Retinal pigment epithelial cell (primary cell): ENCODE measurements at regions not wholly inside any gene's neighbourhood (a gene's known extent, or its start where the extent isn't known, plus 50 kb on each side); places are given as distances from the start of the nearest gene placed in this dataset.
A peak's percentile ranks its signal among the peaks of the same experiment; 100 is the strongest.

ENCODE experiments used
- DNase-seq: peaks from one replicate; pipeline ENCODE4 v3.0.0-alpha.2; 2010; ENCODE audit warnings: low read depth
- H3K4me3 ChIP-seq: 2 replicates; pipeline ENCODE4 v1.5.1; 2011; ENCODE audit warnings: mild to moderate bottlenecking, low read length, control low read depth, moderate library complexity
- TF ChIP-seq, protein P1 (sequence below): conservative IDR thresholded peaks from 2 replicates; pipeline ENCODE4 v1.5.1; 2011; ENCODE audit warnings: low read depth, low read length, control low read depth, inconsistent platforms

DNA sequence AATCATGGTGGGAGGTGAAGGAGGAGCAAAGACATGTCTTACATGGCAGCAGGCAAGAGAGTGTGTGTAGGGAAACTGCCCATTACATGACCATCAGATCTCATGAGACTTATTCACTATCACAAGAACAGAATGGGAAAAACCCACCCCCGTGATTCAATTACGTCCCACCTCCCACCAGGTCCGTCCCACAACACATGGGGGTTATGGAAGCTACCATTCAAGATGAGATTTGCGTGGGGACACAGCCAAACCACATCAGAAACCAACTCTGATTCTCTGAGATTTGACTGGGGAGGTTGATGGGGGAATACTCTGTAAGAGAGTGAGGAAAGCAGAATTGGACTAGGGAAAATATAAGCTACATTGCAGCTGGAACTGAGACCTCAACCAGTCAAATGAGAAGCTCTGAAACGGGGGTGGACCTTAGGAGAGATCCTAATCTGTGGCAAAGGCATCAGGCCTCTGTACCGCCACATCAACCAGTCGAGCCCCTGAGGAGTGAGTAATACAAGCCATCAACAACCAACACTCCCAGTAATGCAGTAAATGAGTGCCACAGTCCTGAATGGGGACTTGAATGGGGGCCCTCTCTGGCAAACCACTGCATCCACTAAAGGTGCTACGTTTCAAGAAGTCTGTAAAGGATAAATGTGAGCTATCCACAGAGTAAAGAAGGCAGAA lies 207.9 kb upstream of the GADL1 start:
- no peak overlapping the region for H3K4me3 ChIP-seq
- no peak for DNase-seq
- TF ChIP-seq, protein P1, sequence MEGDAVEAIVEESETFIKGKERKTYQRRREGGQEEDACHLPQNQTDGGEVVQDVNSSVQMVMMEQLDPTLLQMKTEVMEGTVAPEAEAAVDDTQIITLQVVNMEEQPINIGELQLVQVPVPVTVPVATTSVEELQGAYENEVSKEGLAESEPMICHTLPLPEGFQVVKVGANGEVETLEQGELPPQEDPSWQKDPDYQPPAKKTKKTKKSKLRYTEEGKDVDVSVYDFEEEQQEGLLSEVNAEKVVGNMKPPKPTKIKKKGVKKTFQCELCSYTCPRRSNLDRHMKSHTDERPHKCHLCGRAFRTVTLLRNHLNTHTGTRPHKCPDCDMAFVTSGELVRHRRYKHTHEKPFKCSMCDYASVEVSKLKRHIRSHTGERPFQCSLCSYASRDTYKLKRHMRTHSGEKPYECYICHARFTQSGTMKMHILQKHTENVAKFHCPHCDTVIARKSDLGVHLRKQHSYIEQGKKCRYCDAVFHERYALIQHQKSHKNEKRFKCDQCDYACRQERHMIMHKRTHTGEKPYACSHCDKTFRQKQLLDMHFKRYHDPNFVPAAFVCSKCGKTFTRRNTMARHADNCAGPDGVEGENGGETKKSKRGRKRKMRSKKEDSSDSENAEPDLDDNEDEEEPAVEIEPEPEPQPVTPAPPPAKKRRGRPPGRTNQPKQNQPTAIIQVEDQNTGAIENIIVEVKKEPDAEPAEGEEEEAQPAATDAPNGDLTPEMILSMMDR = no peak

DNA sequence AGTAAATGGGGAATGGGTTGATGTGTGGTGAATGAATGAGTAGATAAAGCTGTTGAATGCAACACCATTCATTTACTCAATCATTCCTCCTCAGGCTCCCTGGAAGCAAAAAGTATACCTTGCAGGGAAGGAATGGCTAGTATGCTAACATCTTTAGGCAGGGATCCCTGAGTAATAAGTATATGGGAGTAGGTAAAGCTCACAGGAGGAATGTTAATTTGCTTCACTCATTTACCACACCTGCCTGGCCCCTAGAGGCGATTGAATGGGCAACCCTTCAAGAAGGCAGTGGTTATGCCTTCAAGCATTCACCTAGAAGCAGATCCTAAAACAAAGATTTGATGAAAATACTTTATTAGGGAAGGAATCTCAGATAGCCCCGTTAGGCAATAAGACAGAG lies 208.7 kb upstream of the GADL1 start:
- TF ChIP-seq, protein P1 = no peak
- no peak for DNase-seq

DNA sequence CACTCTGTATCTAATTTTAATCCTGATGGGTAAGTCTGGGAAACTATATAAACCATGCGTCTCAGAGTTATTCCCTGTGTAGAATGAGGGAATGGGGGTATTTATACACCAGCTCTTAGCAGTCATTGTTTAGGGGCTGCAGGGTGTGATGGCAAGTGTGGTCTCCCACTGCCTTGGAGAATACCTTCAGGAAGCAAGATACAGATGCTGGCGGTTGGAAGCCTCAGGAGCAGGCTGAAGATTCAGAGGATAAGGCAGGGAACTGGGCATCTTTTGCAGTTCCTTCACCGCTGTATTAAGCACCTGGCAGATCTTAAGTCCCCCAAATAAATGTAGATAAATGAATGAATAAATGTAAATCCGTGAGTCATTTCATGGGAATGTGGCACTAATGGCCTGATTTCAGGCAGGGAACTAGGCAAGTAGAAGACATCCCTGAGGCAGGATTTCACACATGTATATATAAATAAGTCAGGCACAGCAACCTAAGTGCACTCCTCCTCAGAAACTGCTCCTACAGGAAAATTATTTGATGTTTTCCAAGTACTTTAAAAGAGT lies 209.2 kb upstream of the GADL1 start:
- TF ChIP-seq, protein P1 = no peak
- DNase-seq = no peak
- no peak overlapping the region for H3K4me3 ChIP-seq

More for the DNA sequence above, 208.7 kb upstream of the GADL1 start:
- H3K4me3 ChIP-seq = no peak overlapping the region

DNA sequence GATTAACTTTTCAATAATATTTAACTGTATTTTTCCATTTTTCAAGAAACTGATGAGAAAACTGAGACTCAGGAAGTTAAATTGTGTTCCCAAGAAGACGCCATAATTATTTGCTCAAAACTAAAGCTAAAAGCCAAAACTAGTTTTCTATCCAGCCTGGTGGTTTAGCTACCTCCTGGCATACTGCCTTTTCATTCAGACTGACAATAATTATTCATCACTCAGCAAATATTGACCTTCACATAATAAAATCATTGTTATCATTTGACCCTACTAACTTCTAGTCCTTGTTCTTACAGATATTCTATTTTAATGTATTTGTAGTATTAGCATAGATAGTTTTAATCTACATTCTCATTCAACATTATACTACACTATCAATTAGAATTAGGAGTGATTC lies 210.6 kb upstream of the GADL1 start:
- TF ChIP-seq, protein P1 = no peak
- no peak overlapping the region for H3K4me3 ChIP-seq
- no peak for DNase-seq

DNA sequence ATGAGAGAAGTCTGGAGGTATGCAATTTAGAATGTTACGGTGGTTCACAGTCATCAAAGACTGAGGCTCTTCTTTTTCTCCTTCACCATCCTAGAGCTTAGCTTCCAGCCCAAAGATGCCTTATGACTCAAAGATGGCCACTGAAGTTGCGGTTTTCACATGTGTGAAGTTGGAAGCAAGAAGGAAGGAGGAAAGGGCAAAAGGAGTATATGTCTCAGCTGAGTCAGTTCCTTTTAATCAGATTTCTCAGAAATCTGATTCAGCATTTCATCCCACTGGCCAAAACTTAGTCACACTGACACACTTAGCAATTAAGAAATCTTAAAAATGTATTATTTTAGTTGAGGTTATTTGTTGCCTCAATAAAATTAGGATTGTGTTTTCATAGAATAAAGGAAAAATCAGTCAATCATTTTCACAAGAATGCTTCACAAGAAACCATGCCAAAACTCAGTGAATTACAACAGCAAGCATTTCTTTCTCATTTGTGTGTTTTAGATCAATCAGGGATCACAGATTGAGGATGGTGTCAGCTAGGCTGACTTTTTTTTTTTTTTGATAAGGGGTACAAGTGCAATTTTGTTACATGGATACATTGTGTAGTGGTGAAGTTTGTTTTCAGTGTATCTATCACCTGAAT lies 211.1 kb upstream of the GADL1 start:
- DNase-seq = peak; percentile 56
- TF ChIP-seq, protein P1 = no peak
- H3K4me3 ChIP-seq = no peak overlapping the region

DNA sequence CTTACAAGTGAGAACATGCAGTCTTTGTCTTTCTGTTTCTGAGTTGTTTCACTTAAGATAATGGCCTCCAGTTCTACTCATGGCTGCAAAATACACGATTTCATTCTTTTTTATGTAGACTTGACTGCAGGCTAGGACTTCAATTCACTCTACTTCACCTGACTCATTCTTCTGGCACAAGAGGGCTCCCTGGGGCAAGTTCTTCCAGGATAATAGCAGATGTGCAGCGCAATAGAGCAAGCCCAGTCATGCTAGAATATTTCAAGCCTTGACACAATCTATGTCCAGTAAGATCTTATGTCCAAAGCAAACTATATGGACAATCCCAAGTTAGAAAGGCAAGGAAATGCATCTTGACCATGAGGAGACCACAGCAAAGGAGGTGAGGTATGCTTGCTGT lies 211.7 kb upstream of the GADL1 start:
- TF ChIP-seq, protein P1 = no peak
- no peak overlapping the region for H3K4me3 ChIP-seq
- no peak for DNase-seq

DNA sequence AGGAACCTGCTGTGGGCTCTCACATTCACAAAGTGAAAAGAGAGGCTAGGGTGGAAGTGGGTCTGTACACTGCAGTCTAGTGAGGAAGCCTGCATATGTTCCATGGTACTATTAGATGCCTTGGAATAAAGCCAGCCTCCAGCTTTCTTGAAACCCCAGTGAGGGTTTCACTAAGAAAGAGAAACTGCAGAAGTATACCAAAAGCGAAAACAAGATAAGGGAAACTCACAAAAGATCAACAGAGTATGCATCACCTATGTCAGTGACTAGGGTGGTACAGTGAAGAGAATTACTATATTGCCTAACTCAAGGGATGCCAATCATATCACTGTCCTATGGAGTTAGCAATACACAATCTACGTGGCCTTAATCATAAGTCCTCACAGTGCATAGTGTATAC lies 212.5 kb upstream of the GADL1 start:
- H3K4me3 ChIP-seq = no peak overlapping the region
- TF ChIP-seq, protein P1 = no peak
- DNase-seq = no peak
